CMK (cell line): ENCODE measurements at regions not wholly inside any gene's neighbourhood (a gene's known extent, or its start where the extent isn't known, plus 50 kb on each side); places are given as distances from the start of the nearest gene placed in this dataset.

Experiments used
- DNase-seq: peaks from one replicate; pipeline ENCODE4 v3.0.0-alpha.2; 2010; ENCODE audit warnings: low read depth

GRCh38 chr16:77555126-77555525 is 120.3 kb upstream of the ADAMTS18 start:
- DNase-seq: no peak

- no peak for DNase-seq
These were observed 121.0 kb upstream of the ADAMTS18 start for GRCh38 chr16:77555791-77556190.

GRCh38 chr16:77556201-77556873 is 121.5 kb upstream of the ADAMTS18 start:
- DNase-seq: no peak

- no peak for DNase-seq
These were observed 122.6 kb upstream of the ADAMTS18 start for GRCh38 chr16:77557385-77557784.

- no peak for DNase-seq
These were observed 124.0 kb upstream of the ADAMTS18 start for GRCh38 chr16:77558786-77559185.

GRCh38 chr16:77562497-77562896 is 127.7 kb upstream of the ADAMTS18 start:
- DNase-seq: no peak

GRCh38 chr16:77564791-77565390 is 130.1 kb upstream of the ADAMTS18 start:
- DNase-seq: no peak

GRCh38 chr16:77569406-77569805 is 134.6 kb upstream of the ADAMTS18 start:
- no peak for DNase-seq

GRCh38 chr16:77570574-77570973 is 135.7 kb upstream of the ADAMTS18 start:
- DNase-seq: no peak

GRCh38 chr16:77571115-77571862 is 136.5 kb upstream of the ADAMTS18 start:
- DNase-seq: no peak

- no peak for DNase-seq
These were observed 140.2 kb upstream of the ADAMTS18 start for GRCh38 chr16:77574867-77575624.

- no peak for DNase-seq
These were observed 142.9 kb upstream of the NUDT7 start for GRCh38 chr16:77579351-77579891.

- no peak for DNase-seq
These were observed 140.6 kb upstream of the NUDT7 start for GRCh38 chr16:77581706-77582105.

GRCh38 chr16:77584205-77584859 is 138.0 kb upstream of the NUDT7 start:
- DNase-seq: peak; percentile 8

- DNase-seq: no peak
These were observed 136.7 kb upstream of the NUDT7 start for GRCh38 chr16:77585379-77586251.

GRCh38 chr16:77588389-77588788 is 133.9 kb upstream of the NUDT7 start:
- no peak for DNase-seq

GRCh38 chr16:77589071-77589765 is 133.1 kb upstream of the NUDT7 start:
- DNase-seq: no peak

- DNase-seq: no peak
These were observed 131.6 kb upstream of the NUDT7 start for GRCh38 chr16:77590707-77591106.

GRCh38 chr16:77591347-77591746 is 131.0 kb upstream of the NUDT7 start:
- DNase-seq: no peak

GRCh38 chr16:77592021-77592420 is 130.3 kb upstream of the NUDT7 start:
- DNase-seq: no peak
